ENCODE measurements at regions not wholly inside any gene's neighbourhood (a gene's known extent, or its start where the extent isn't known, plus 50 kb on each side); places are given as distances from the start of the nearest gene placed in this dataset.

DNA sequence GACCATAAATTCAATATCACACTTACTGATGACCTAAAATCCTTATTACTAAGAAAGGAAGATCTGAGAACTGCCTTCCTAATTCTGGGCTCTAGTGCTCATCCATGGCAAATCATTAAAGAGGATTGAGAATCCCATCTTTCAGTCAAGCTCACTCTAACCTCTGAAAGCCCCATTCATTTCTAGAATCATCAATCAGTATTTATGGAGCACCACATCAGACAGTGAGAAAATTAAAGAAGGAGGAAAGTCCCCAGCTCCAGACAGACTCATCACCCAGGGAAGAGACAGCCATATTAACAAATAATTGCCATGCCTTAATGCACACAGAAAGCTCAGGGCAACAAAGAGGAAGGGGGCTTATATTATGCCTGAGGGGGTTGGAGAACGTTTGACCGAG, 256.1 kb upstream of the SOX9 start:
- no peak overlapping the region for H3K4me3 ChIP-seq
- H3K27ac ChIP-seq: no peak overlapping the region
- CTCF ChIA-PET: no interaction called here
- TF ChIP-seq KDM5A (IDR thresholded peaks at IDR 0.05) (no peak), ZNF302 (CRISPR knock-in tag; IDR thresholded peaks at IDR 0.05) (no peak), ZFP36 (IDR thresholded peaks at IDR 0.05; ENCODE audit: borderline replicate concordance, partially characterized antibody) (no peak), BHLHE40 (IDR thresholded peaks at IDR 0.05; ENCODE audit: low read depth, low read length) (no peak), HEYL (CRISPR knock-in tag; IDR thresholded peaks at IDR 0.05) (no peak), NR3C1 (IDR thresholded peaks at IDR 0.05) (no peak), CBX2 (IDR thresholded peaks at IDR 0.05; ENCODE audit: borderline replicate concordance, low read depth) (no peak)
- H3K4me1 ChIP-seq: no peaks in the 10 kb centered on the region
- 12% methylated on average over 2 of the region's 2 CpGs for WGBS (ENCODE audit: missing lambda C conversion rate)
- no peak for DNase-seq (ENCODE audit: low read depth in 1 of 2, low spot score in 1 of 2)
- no peak for ATAC-seq
- H3K9me3 ChIP-seq: no peaks in the 10 kb centered on the region
- no peak for FAIRE-seq
- POLR2A ChIA-PET: no interaction called here
- H3K4me2 ChIP-seq: no peak overlapping the region

DNA sequence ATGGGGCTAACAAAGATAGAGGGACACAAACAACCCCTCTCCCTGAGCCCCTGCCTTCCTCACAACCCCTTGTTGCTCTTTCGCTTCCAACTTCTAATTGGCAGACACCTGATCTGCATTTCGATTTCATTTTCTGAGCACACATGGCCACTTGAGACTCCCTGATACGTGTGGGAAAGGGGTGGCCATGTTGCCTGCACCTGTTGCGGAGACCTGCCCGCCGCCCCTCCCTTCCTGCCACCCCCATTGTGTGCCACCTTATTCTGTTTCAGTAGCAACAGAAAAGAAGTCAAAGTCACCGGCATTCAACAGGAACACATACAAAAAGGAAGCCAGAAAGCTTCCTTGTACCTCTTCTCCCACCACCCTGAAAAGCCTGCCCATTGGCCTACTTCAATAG, 254.7 kb upstream of the SOX9 start:
- no peak for ATAC-seq
- TF ChIP-seq ZFP36 (IDR thresholded peaks at IDR 0.05; ENCODE audit: borderline replicate concordance, partially characterized antibody): no peak
- no peak for TF ChIP-seq CHD4 (IDR thresholded peaks at IDR 0.05; ENCODE audit: borderline replicate concordance)
- no peak for TF ChIP-seq GATA3 (IDR thresholded peaks at IDR 0.05; ENCODE audit: borderline replicate concordance)
- no peak for TF ChIP-seq FOXS1 (CRISPR knock-in tag; IDR thresholded peaks at IDR 0.05)
- no peak for TF ChIP-seq RCOR1 (IDR thresholded peaks at IDR 0.05; ENCODE audit: low read depth, low read length)
- TF ChIP-seq, protein P1, sequence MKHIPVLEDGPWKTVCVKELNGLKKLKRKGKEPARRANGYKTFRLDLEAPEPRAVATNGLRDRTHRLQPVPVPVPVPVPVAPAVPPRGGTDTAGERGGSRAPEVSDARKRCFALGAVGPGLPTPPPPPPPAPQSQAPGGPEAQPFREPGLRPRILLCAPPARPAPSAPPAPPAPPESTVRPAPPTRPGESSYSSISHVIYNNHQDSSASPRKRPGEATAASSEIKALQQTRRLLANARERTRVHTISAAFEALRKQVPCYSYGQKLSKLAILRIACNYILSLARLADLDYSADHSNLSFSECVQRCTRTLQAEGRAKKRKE (CRISPR knock-in tag; IDR thresholded peaks at IDR 0.05; ENCODE audit: low read depth): no peak
- no peak for TF ChIP-seq ESRRA (IDR thresholded peaks at IDR 0.05; ENCODE audit: borderline replicate concordance, low read length)
- TF ChIP-seq EHMT2 (IDR thresholded peaks at IDR 0.05; ENCODE audit: low read depth): no peak
- no peak for TF ChIP-seq NFE2L2 (conservative IDR thresholded peaks at IDR 0.05; ENCODE audit: low read length)
- TF ChIP-seq, protein P2, sequence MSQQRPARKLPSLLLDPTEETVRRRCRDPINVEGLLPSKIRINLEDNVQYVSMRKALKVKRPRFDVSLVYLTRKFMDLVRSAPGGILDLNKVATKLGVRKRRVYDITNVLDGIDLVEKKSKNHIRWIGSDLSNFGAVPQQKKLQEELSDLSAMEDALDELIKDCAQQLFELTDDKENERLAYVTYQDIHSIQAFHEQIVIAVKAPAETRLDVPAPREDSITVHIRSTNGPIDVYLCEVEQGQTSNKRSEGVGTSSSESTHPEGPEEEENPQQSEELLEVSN (IDR thresholded peaks at IDR 0.05; ENCODE audit: borderline replicate concordance, low read depth): no peak
- TF ChIP-seq, protein P3, sequence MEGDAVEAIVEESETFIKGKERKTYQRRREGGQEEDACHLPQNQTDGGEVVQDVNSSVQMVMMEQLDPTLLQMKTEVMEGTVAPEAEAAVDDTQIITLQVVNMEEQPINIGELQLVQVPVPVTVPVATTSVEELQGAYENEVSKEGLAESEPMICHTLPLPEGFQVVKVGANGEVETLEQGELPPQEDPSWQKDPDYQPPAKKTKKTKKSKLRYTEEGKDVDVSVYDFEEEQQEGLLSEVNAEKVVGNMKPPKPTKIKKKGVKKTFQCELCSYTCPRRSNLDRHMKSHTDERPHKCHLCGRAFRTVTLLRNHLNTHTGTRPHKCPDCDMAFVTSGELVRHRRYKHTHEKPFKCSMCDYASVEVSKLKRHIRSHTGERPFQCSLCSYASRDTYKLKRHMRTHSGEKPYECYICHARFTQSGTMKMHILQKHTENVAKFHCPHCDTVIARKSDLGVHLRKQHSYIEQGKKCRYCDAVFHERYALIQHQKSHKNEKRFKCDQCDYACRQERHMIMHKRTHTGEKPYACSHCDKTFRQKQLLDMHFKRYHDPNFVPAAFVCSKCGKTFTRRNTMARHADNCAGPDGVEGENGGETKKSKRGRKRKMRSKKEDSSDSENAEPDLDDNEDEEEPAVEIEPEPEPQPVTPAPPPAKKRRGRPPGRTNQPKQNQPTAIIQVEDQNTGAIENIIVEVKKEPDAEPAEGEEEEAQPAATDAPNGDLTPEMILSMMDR (IDR thresholded peaks at IDR 0.05): no peak
- TF ChIP-seq ZNF302 (CRISPR knock-in tag; IDR thresholded peaks at IDR 0.05): no peak
- TF ChIP-seq CEBPB (IDR thresholded peaks at IDR 0.05): no peak
- H3K27ac ChIP-seq: no peak overlapping the region
- ChIA-PET CTCF (no interaction called here), POLR2A (no interaction called here)
- WGBS (ENCODE audit: missing lambda C conversion rate): 34% methylated on average over 7 of the region's 7 CpGs
- H3K4me3 ChIP-seq: no peak overlapping the region
- no peak for FAIRE-seq
- H3K4me1 ChIP-seq: no peaks in the 10 kb centered on the region
- no peaks in the 10 kb centered on the region for H3K9me3 ChIP-seq
- H3K4me2 ChIP-seq: no peak overlapping the region
- no peak for DNase-seq (ENCODE audit: low read depth in 1 of 2, low spot score in 1 of 2)

DNA sequence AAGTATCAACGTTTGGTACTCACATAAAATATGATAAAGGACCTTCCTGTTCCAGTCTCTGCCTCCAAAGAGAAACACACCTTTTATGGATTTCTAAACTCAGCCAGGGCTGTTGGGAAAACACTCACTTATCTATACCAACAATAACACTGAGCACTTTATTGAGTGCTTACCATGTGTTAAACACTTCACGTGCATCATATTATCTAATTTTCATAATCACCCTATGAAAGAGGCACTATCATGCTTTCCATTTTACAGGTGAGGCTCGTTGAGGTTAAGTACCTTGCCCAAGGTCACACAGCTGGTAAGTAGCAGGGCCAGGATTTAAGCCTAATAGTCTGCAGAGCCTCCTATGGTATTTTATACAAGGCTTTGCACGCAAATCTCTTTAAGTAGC, 251.5 kb upstream of the SOX9 start:
- FAIRE-seq (no peak), DNase-seq (ENCODE audit: low read depth in 1 of 2, low spot score in 1 of 2) (no peak)
- CTCF ChIA-PET: no interaction called here

More for the DNA sequence above, 251.5 kb upstream of the SOX9 start:
- ATAC-seq: no peak
- no peaks in the 10 kb centered on the region for H3K9me3 ChIP-seq
- TF ChIP-seq, protein P4, sequence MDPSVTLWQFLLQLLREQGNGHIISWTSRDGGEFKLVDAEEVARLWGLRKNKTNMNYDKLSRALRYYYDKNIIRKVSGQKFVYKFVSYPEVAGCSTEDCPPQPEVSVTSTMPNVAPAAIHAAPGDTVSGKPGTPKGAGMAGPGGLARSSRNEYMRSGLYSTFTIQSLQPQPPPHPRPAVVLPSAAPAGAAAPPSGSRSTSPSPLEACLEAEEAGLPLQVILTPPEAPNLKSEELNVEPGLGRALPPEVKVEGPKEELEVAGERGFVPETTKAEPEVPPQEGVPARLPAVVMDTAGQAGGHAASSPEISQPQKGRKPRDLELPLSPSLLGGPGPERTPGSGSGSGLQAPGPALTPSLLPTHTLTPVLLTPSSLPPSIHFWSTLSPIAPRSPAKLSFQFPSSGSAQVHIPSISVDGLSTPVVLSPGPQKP (IDR thresholded peaks at IDR 0.05; ENCODE audit: low read depth, low read length): no peak
- TF ChIP-seq ESRRA (IDR thresholded peaks at IDR 0.05; ENCODE audit: borderline replicate concordance, low read length): no peak
- TF ChIP-seq, protein P1 (CRISPR knock-in tag; IDR thresholded peaks at IDR 0.05; ENCODE audit: low read depth): no peak
- POLR2A ChIA-PET: no interaction called here
- no peak overlapping the region for H3K27ac ChIP-seq
- no peaks in the 10 kb centered on the region for H3K4me1 ChIP-seq
- H3K4me2 ChIP-seq: no peak overlapping the region
- no peak overlapping the region for H3K4me3 ChIP-seq
- 28% methylated on average over 4 of the region's 4 CpGs for WGBS (ENCODE audit: missing lambda C conversion rate)
